ENCODE measurements at regions not wholly inside any gene's neighbourhood (a gene's known extent, or its start where the extent isn't known, plus 50 kb on each side); places are given as distances from the start of the nearest gene placed in this dataset.

GRCh38 chrX:101732870-101733269 is 73.2 kb upstream of the ARMCX2 start:
- Histone ChIP-seq H3K4me3 (no peak overlapping the region), H3K9me3 (no peaks in the 10 kb centered on the region), H3K27me3 (no peaks in the 10 kb centered on the region), H3K36me3 (no peaks in the 10 kb centered on the region), H3K27ac (no peak overlapping the region), H3K4me1 (no peaks in the 10 kb centered on the region)
- intact Hi-C loops (cut with DNase I; ENCODE audit: low total_unique reads), result no loop called here
- no peak for DNase-seq
- TF ChIP-seq CTCF (IDR thresholded peaks at IDR 0.05), result no peak

- no peaks in the 10 kb centered on the region for H3K27me3 ChIP-seq
- no peak overlapping the region for H3K4me3 ChIP-seq
- H3K36me3 ChIP-seq, result no peaks in the 10 kb centered on the region
- no peak for DNase-seq
- TF ChIP-seq CTCF (IDR thresholded peaks at IDR 0.05), result no peak
- H3K9me3 ChIP-seq, result no peaks in the 10 kb centered on the region
- intact Hi-C loops (cut with DNase I; ENCODE audit: low total_unique reads), result no loop called here
- no peaks in the 10 kb centered on the region for H3K4me1 ChIP-seq
- no peak overlapping the region for H3K27ac ChIP-seq
Measured at GRCh38 chrX:101729986-101730385, 70.3 kb upstream of the ARMCX2 start.
